HEK293 (cell line): ENCODE measurements at regions not wholly inside any gene's neighbourhood (a gene's known extent, or its start where the extent isn't known, plus 50 kb on each side); places are given as distances from the start of the nearest gene placed in this dataset.

Experiments used
- CTCF ChIA-PET: fragments of 350-600 bp; formaldehyde crosslinking; extraction: SDS; loops from one replicate; lab custom pipeline; 2021; ENCODE audit warnings: antibody characterized with exemption; lab: Yijun Ruan, JAX
- POLR2A ChIA-PET: fragments of 300-600 bp; formaldehyde crosslinking; extraction: SDS; loops from one replicate; lab custom pipeline; 2020; ENCODE audit warnings: antibody characterized with exemption, inconsistent platforms; lab: Yijun Ruan, JAX
- H3K27ac ChIP-seq: fragments of 200-500 bp; sonication (Bioruptor generic); 2 replicates; pipeline ENCODE4 v1.5.1; 2014; ENCODE audit warnings: low read depth, low read length, control low read depth, inconsistent platforms; ENCODE audit errors: extremely low read depth
- H3K36me3 ChIP-seq, 2 experiments: fragments of 200-500 bp in 1 of 2; sonication (Bioruptor generic) in 1 of 2; 1 replicate in 1 of 2; 2 replicates in 1 of 2; pipeline ENCODE4 v1.5.1; 2014 to 2017; ENCODE audit warnings: inconsistent platforms in 2 of 2, low read length in 2 of 2; ENCODE audit not compliant: control insufficient read depth in 2 of 2, insufficient read depth in 1 of 2
- H3K4me1 ChIP-seq: fragments of 200-500 bp; sonication (Bioruptor generic); 2 replicates; pipeline ENCODE4 v1.5.1; 2014; ENCODE audit warnings: mild to moderate bottlenecking, low read length, inconsistent platforms; ENCODE audit not compliant: control insufficient read depth, insufficient read depth
- H3K4me3 ChIP-seq: 2 replicates; pipeline ENCODE4 v1.5.1; 2011; ENCODE audit warnings: low read depth, mild to moderate bottlenecking, control low read depth, low read length, moderate library complexity
- H3K9me3 ChIP-seq: fragments of 200-500 bp; sonication (Bioruptor generic); 2 replicates; pipeline ENCODE4 v1.5.1; 2014; ENCODE audit warnings: low read depth, low read length, inconsistent platforms; ENCODE audit not compliant: control insufficient read depth, insufficient read depth
- KLF8 ChIP-seq: fragments of 450-650 bp; formaldehyde crosslinking; IDR thresholded peaks from 2 replicates; pipeline ENCODE4 v1.5.1; 2016; ENCODE audit warnings: missing biosample characterization, missing genetic modification characterization
- ZNF132 ChIP-seq: fragments of 450-650 bp; formaldehyde crosslinking; IDR thresholded peaks from 2 replicates; pipeline ENCODE4 v1.5.1; 2017; ENCODE audit warnings: missing biosample characterization, missing genetic modification characterization, borderline replicate concordance
- ZNF155 ChIP-seq: fragments of 450-650 bp; formaldehyde crosslinking; IDR thresholded peaks from 2 replicates; pipeline ENCODE4 v1.5.1; 2016; ENCODE audit warnings: missing biosample characterization, missing genetic modification characterization
- ZNF174 ChIP-seq: fragments of 450-650 bp; formaldehyde crosslinking; IDR thresholded peaks from 2 replicates; pipeline ENCODE4 v1.5.0; 2017; ENCODE audit warnings: missing biosample characterization, mild to moderate bottlenecking, missing genetic modification characterization
- ZNF2 ChIP-seq: fragments of 450-650 bp; formaldehyde crosslinking; IDR thresholded peaks from 2 replicates; pipeline ENCODE4 v1.5.1; 2016; ENCODE audit warnings: missing biosample characterization, missing genetic modification characterization
- ZNF514 ChIP-seq: fragments of 450-650 bp; formaldehyde crosslinking; IDR thresholded peaks from 2 replicates; pipeline ENCODE4 v1.5.1; 2016; ENCODE audit warnings: missing biosample characterization, missing genetic modification characterization
- ZNF623 ChIP-seq: fragments of 450-650 bp; formaldehyde crosslinking; IDR thresholded peaks from 2 replicates; pipeline ENCODE4 v1.5.1; 2016; ENCODE audit warnings: missing biosample characterization, missing genetic modification characterization
- ZNF626 ChIP-seq: fragments of 450-650 bp; sonication (Bioruptor Pico); formaldehyde crosslinking; IDR thresholded peaks from 2 replicates; pipeline ENCODE4 v1.5.1; 2018; ENCODE audit warnings: missing biosample characterization, missing genetic modification characterization, inconsistent platforms
- ZNF777 ChIP-seq: fragments of 450-650 bp; formaldehyde crosslinking; IDR thresholded peaks from 2 replicates; pipeline ENCODE4 v1.5.1; 2017; ENCODE audit warnings: missing biosample characterization, missing genetic modification characterization, borderline replicate concordance
- ZNF830 ChIP-seq: fragments of 450-650 bp; IDR thresholded peaks from 2 replicates; pipeline ENCODE4 v1.5.0; 2018; ENCODE audit warnings: missing biosample characterization, missing genetic modification characterization, low read depth, mild to moderate bottlenecking, moderate library complexity
- TF ChIP-seq, protein P1 (sequence below): fragments of 450-650 bp; formaldehyde crosslinking; IDR thresholded peaks from 2 replicates; pipeline ENCODE4 v1.5.1; 2016; ENCODE audit warnings: missing biosample characterization, missing genetic modification characterization
- TF ChIP-seq, protein P2 (sequence below): fragments of 450-650 bp; formaldehyde crosslinking; IDR thresholded peaks from 2 replicates; pipeline ENCODE4 v1.5.1; 2016; ENCODE audit warnings: missing biosample characterization, missing genetic modification characterization
- TF ChIP-seq, protein P3 (sequence below): fragments of 450-650 bp; formaldehyde crosslinking; IDR thresholded peaks from 2 replicates; pipeline ENCODE4 v1.5.1; 2017; ENCODE audit warnings: missing biosample characterization, missing genetic modification characterization
- TF ChIP-seq, protein P4 (sequence below): fragments of 450-650 bp; formaldehyde crosslinking; IDR thresholded peaks from 2 replicates; pipeline ENCODE4 v1.5.1; 2016; ENCODE audit warnings: missing biosample characterization, missing genetic modification characterization
- TF ChIP-seq, protein P5 (sequence below): fragments of 450-650 bp; formaldehyde crosslinking; IDR thresholded peaks from 2 replicates; pipeline ENCODE4 v1.5.1; 2017; ENCODE audit warnings: missing biosample characterization, mild to moderate bottlenecking, missing genetic modification characterization, moderate library complexity
- TF ChIP-seq, protein P6 (sequence below): fragments of 450-650 bp; formaldehyde crosslinking; IDR thresholded peaks from 2 replicates; pipeline ENCODE4 v1.5.1; 2017; ENCODE audit warnings: missing biosample characterization, missing genetic modification characterization

DNA sequence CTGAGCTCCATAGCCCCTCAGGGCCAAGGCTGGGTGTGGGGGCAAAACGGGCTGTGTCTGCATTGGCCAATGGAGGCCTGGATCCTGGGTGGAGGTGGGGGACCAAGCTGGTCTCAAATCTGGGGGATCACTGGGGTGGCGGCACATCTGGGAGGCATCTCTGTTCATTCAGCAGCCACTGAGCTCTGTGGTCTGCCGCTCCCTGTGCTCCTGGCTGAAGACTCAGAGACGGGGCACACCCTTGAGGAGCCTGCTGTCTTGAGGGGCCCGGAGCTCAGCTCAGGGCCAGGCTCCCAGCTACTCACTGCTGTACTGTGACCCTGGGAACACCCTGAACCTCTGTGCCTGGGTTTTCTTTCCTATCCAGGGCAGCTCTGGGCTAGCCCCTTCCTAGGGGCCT is 90.3 kb upstream of the WNT4 start:
- TF ChIP-seq, protein P1, sequence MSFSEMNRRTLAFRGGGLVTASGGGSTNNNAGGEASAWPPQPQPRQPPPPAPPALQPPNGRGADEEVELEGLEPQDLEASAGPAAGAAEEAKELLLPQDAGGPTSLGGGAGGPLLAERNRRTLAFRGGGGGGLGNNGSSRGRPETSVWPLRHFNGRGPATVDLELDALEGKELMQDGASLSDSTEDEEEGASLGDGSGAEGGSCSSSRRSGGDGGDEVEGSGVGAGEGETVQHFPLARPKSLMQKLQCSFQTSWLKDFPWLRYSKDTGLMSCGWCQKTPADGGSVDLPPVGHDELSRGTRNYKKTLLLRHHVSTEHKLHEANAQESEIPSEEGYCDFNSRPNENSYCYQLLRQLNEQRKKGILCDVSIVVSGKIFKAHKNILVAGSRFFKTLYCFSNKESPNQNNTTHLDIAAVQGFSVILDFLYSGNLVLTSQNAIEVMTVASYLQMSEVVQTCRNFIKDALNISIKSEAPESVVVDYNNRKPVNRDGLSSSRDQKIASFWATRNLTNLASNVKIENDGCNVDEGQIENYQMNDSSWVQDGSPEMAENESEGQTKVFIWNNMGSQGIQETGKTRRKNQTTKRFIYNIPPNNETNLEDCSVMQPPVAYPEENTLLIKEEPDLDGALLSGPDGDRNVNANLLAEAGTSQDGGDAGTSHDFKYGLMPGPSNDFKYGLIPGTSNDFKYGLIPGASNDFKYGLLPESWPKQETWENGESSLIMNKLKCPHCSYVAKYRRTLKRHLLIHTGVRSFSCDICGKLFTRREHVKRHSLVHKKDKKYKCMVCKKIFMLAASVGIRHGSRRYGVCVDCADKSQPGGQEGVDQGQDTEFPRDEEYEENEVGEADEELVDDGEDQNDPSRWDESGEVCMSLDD = no peak
- TF ChIP-seq ZNF132 (no peak), KLF8 (tag by site-specific recombination) (no peak), ZNF626 (tag by site-specific recombination) (no peak), ZNF155 (tag by site-specific recombination) (no peak), ZNF2 (tag by site-specific recombination) (no peak), ZNF514 (tag by site-specific recombination) (no peak)
- TF ChIP-seq, protein P2, sequence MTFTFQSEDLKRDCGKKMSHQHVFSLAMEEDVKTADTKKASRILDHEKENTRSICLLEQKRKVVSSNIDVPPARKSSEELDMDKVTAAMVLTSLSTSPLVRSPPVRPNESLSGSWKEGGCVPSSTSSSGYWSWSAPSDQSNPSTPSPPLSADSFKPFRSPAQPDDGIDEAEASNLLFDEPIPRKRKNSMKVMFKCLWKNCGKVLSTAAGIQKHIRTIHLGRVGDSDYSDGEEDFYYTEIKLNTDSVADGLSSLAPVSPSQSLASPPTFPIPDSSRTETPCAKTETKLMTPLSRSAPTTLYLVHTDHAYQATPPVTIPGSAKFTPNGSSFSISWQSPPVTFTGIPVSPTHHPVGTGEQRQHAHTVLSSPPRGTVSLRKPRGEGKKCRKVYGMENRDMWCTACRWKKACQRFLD (tag by site-specific recombination) = no peak
- TF ChIP-seq, protein P3, sequence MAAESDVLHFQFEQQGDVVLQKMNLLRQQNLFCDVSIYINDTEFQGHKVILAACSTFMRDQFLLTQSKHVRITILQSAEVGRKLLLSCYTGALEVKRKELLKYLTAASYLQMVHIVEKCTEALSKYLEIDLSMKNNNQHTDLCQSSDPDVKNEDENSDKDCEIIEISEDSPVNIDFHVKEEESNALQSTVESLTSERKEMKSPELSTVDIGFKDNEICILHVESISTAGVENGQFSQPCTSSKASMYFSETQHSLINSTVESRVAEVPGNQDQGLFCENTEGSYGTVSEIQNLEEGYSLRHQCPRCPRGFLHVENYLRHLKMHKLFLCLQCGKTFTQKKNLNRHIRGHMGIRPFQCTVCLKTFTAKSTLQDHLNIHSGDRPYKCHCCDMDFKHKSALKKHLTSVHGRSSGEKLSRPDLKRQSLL (tag by site-specific recombination) = no peak
- TF ChIP-seq, protein P4, sequence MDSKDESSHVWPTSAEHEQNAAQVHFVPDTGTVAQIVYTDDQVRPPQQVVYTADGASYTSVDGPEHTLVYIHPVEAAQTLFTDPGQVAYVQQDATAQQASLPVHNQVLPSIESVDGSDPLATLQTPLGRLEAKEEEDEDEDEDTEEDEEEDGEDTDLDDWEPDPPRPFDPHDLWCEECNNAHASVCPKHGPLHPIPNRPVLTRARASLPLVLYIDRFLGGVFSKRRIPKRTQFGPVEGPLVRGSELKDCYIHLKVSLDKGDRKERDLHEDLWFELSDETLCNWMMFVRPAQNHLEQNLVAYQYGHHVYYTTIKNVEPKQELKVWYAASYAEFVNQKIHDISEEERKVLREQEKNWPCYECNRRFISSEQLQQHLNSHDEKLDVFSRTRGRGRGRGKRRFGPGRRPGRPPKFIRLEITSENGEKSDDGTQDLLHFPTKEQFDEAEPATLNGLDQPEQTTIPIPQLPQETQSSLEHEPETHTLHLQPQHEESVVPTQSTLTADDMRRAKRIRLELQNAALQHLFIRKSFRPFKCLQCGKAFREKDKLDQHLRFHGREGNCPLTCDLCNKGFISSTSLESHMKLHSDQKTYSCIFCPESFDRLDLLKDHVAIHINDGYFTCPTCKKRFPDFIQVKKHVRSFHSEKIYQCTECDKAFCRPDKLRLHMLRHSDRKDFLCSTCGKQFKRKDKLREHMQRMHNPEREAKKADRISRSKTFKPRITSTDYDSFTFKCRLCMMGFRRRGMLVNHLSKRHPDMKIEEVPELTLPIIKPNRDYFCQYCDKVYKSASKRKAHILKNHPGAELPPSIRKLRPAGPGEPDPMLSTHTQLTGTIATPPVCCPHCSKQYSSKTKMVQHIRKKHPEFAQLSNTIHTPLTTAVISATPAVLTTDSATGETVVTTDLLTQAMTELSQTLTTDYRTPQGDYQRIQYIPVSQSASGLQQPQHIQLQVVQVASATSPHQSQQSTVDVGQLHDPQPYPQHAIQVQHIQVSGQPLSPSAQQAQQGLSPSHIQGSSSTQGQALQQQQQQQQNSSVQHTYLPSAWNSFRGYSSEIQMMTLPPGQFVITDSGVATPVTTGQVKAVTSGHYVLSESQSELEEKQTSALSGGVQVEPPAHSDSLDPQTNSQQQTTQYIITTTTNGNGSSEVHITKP (tag by site-specific recombination) = no peak
- CTCF ChIA-PET = interaction anchor here (0.6 to 0.9 kb wide), 4 partner anchors 18 to 398 kb away, joined by 3 to 4 read pairs (median 3); no protein-coding TSS in a partner anchor
- no peak overlapping the region for H3K4me3 ChIP-seq
- no peaks in the 10 kb centered on the region for H3K36me3 ChIP-seq
- H3K27ac ChIP-seq = no peak overlapping the region
- no peaks in the 10 kb centered on the region for H3K4me1 ChIP-seq
- H3K9me3 ChIP-seq = no peaks in the 10 kb centered on the region
- POLR2A ChIA-PET = no interaction called here

DNA sequence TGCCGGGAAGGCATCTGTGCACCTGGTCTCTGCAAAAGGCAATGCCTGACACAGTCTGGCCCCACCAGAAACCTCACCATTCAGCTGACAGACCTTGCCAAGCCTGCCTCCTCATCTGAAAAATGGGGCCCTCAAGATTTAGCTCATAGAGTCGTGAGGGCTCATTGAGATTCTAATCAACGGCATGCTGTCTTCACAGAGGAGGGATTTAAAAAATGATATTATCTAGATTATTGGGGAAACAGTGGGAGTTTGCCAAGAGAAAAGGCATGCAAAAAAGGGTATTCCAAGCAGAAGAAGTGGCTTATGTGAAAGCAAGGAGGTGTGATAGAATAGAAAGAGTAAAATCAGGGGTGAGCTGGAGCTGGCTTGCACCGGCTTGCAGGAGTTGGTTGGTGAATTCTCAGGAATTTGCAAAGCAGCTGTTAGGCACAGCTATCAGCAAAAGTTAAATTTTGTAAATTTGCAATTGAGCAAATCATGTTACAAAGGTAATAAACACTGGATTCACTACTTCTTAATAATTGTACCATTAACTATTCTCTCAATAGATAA is 91.7 kb upstream of the WNT4 start:
- Histone ChIP-seq H3K9me3 (no peaks in the 10 kb centered on the region), H3K4me1 (no peaks in the 10 kb centered on the region), H3K4me3 (no peak overlapping the region), H3K27ac (no peak overlapping the region), H3K36me3 (no peaks in the 10 kb centered on the region)
- CTCF ChIA-PET = interaction anchor here (0.6 to 1.2 kb wide), 2 partner anchors 32 to 41 kb away, joined by 3 to 4 read pairs; no protein-coding TSS in a partner anchor
- POLR2A ChIA-PET = interaction anchor here (0.7 to 1.2 kb wide), 2 partner anchors 28 to 217 kb away, joined by 3 read pairs; no protein-coding TSS in a partner anchor
- TF ChIP-seq, protein P5, sequence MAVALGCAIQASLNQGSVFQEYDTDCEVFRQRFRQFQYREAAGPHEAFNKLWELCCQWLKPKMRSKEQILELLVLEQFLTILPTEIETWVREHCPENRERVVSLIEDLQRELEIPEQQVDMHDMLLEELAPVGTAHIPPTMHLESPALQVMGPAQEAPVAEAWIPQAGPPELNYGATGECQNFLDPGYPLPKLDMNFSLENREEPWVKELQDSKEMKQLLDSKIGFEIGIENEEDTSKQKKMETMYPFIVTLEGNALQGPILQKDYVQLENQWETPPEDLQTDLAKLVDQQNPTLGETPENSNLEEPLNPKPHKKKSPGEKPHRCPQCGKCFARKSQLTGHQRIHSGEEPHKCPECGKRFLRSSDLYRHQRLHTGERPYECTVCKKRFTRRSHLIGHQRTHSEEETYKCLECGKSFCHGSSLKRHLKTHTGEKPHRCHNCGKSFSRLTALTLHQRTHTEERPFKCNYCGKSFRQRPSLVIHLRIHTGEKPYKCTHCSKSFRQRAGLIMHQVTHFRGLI (tag by site-specific recombination) = no peak
- no peak for TF ChIP-seq ZNF174 (tag by site-specific recombination)
- no peak for TF ChIP-seq ZNF830 (tag by site-specific recombination)
- TF ChIP-seq ZNF777 = no peak
- no peak for TF ChIP-seq ZNF623
- TF ChIP-seq, protein P3 (tag by site-specific recombination) = no peak
- TF ChIP-seq, protein P6, sequence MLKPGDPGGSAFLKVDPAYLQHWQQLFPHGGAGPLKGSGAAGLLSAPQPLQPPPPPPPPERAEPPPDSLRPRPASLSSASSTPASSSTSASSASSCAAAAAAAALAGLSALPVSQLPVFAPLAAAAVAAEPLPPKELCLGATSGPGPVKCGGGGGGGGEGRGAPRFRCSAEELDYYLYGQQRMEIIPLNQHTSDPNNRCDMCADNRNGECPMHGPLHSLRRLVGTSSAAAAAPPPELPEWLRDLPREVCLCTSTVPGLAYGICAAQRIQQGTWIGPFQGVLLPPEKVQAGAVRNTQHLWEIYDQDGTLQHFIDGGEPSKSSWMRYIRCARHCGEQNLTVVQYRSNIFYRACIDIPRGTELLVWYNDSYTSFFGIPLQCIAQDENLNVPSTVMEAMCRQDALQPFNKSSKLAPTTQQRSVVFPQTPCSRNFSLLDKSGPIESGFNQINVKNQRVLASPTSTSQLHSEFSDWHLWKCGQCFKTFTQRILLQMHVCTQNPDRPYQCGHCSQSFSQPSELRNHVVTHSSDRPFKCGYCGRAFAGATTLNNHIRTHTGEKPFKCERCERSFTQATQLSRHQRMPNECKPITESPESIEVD = no peak
